Right lobe of liver (tissue), 4 donors: ENCODE measurements at regions not wholly inside any gene's neighbourhood (a gene's known extent, or its start where the extent isn't known, plus 50 kb on each side); places are given as distances from the start of the nearest gene placed in this dataset.

ENCODE experiments used
- CTCF ChIP-seq, 4 donors: fragments of 200-600 bp in 3 of 4; fragments of 450-650 bp in 1 of 4; IDR thresholded peaks; one replicate each; pipeline versions ENCODE4 v1.5.1 to v1.8.0; 2016 to 2022; ENCODE audit warnings: antibody characterized with exemption in 4 of 4, mild to moderate bottlenecking in 2 of 4
- POLR2A ChIP-seq: fragments of 450-650 bp; IDR thresholded peaks from one replicate; pipeline ENCODE4 v1.6.1; 2017; ENCODE audit warnings: antibody characterized with exemption, mild to moderate bottlenecking
- donor health status: DM: no; HTN: no; CAD: no.
- donor health status: DM: no; HTN: no; CAD: no.
- donor health status: DM: no; HTN: yes; CAD: no.

GRCh38 chr13:55528434-55528833, 1612.3 kb upstream of the PRR20A start:
- no peak for TF ChIP-seq CTCF (IDR thresholded peaks at IDR 0.05)
- no peak for TF ChIP-seq POLR2A
